AG20443 (cell line): ENCODE measurements at regions not wholly inside any gene's neighbourhood (a gene's known extent, or its start where the extent isn't known, plus 50 kb on each side); places are given as distances from the start of the nearest gene placed in this dataset.
"Not testable (repeated sequence)": the region's sequence is repeated elsewhere in the genome, so short reads cannot be mapped to it uniquely, and the experiment has no call there.

ENCODE experiments used
- DNase-seq: peaks from one replicate; pipeline ENCODE4 v3.0.0; 2012; ENCODE audit warnings: low spot score, mixed read lengths

GRCh38 chr14:81751198-81751597 lies 217.5 kb upstream of the SEL1L start:
- DNase-seq: no peak

GRCh38 chr14:81759541-81759940 lies 225.9 kb upstream of the SEL1L start:
- DNase-seq: no peak

GRCh38 chr14:81765651-81766275 lies 232.1 kb upstream of the SEL1L start:
- DNase-seq: no peak

GRCh38 chr14:81766321-81766915 lies 232.8 kb upstream of the SEL1L start:
- no peak for DNase-seq

GRCh38 chr14:81767266-81767995 lies 233.8 kb upstream of the SEL1L start:
- DNase-seq: no peak

GRCh38 chr14:81771651-81772275 lies 238.1 kb upstream of the SEL1L start:
- DNase-seq: no peak

GRCh38 chr14:81772381-81772780 lies 238.7 kb upstream of the SEL1L start:
- no peak for DNase-seq

GRCh38 chr14:81776531-81776930 lies 242.9 kb upstream of the SEL1L start:
- no peak for DNase-seq

- not testable (repeated sequence) for DNase-seq
Measured at GRCh38 chr14:81781798-81782197, 248.1 kb upstream of the SEL1L start.

- DNase-seq: no peak
Measured at GRCh38 chr14:81784084-81784483, 250.4 kb upstream of the SEL1L start.

GRCh38 chr14:81797315-81797714 lies 263.7 kb upstream of the SEL1L start:
- no peak for DNase-seq

GRCh38 chr14:81801921-81802320 lies 268.3 kb upstream of the SEL1L start:
- DNase-seq: no peak

- DNase-seq: no peak
Measured at GRCh38 chr14:81802341-81802740, 268.7 kb upstream of the SEL1L start.

GRCh38 chr14:81805785-81806184 lies 272.1 kb upstream of the SEL1L start:
- DNase-seq: no peak

- DNase-seq: no peak
Measured at GRCh38 chr14:81811705-81812269, 278.1 kb upstream of the SEL1L start.

- DNase-seq: no peak
Measured at GRCh38 chr14:81818271-81818670, 284.6 kb upstream of the SEL1L start.

- DNase-seq: no peak
Measured at GRCh38 chr14:81819344-81819743, 285.7 kb upstream of the SEL1L start.

GRCh38 chr14:81819910-81820309 lies 286.3 kb upstream of the SEL1L start:
- no peak for DNase-seq

- DNase-seq: no peak
Measured at GRCh38 chr14:81826081-81826480, 292.4 kb upstream of the SEL1L start.

- no peak for DNase-seq
Measured at GRCh38 chr14:81829447-81829846, 295.8 kb upstream of the SEL1L start.

GRCh38 chr14:81831128-81831820 lies 297.6 kb upstream of the SEL1L start:
- no peak for DNase-seq

GRCh38 chr14:81834308-81834707 lies 300.7 kb upstream of the SEL1L start:
- DNase-seq: no peak
